ENCODE measurements at regions not wholly inside any gene's neighbourhood (a gene's known extent, or its start where the extent isn't known, plus 50 kb on each side); places are given as distances from the start of the nearest gene placed in this dataset.

DNA sequence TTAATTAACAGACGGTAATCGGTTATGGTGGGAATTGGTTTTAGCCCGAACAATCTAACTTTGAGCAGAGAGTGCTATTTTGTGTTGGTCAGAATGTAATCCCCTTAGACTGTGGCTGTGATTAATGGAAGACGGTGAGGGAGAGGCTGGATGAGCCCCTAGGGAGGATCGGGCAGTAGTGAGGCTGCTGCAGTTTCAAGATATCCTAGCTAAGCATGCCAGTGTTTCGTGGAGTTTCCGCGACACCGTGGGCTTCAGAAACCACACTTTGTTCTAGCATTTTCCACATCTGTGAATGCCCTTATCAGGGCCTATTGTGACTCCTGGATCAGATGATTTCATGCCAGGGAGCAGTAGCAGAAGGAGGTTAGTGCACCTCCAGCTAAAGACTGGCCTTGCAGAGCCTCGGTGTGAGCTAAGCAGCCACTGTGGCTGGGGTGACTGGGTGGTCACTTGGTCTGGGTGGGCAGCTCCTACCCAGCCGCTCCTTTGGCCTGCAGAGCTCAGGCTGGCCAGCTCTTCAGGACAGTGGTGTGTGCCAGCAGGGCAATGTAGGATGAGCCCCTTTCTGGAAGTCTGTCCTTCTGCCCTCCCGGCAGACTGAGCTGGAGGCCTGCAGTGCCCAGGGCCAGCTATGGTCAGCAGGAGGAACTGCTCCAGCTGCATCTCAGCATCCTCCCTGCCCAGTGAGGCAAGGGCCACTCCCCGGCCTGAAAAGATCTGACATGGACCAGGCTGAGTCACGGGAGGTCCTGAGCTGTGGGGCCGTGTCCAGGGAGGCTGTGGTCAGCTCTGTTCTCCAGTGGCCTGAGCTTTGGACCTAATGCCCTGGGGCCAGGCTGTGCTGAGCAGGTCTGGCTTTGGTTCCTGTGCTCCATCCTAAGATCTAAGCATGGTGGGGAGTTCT, 142.6 kb upstream of the GPC1 start:
- no peak for DNase-seq (ENCODE audit: insufficient read length, low spot score)
- no peak for TF ChIP-seq SPI1 (IDR thresholded peaks at IDR 0.05; ENCODE audit: low read depth, low read length)
- TF ChIP-seq POLR2AphosphoS5 (IDR thresholded peaks at IDR 0.05; ENCODE audit: low read depth, low read length), result no peak
- no peak for TF ChIP-seq PAX5 (IDR thresholded peaks at IDR 0.05; ENCODE audit: insufficient read depth, low read length, severe bottlenecking)
- TF ChIP-seq TAF1 (IDR thresholded peaks at IDR 0.05; ENCODE audit: low read depth, low read length), result no peak
- TF ChIP-seq POLR2A (IDR thresholded peaks at IDR 0.05; ENCODE audit: low read depth, low read length), result no peak
- no peak for TF ChIP-seq POU2F2 (IDR thresholded peaks at IDR 0.05; ENCODE audit: low read depth, low read length)
- no peak for FAIRE-seq

GRCh38 chr2:240293557-240294461, 141.7 kb upstream of the GPC1 start:
- FAIRE-seq, result no peak
- DNase-seq (ENCODE audit: insufficient read length, low spot score), result no peak
- TF ChIP-seq PAX5 (IDR thresholded peaks at IDR 0.05; ENCODE audit: insufficient read depth, low read length, severe bottlenecking) (no peak), SPI1 (IDR thresholded peaks at IDR 0.05; ENCODE audit: low read depth, low read length) (no peak), TAF1 (IDR thresholded peaks at IDR 0.05; ENCODE audit: low read depth, low read length) (no peak), POU2F2 (IDR thresholded peaks at IDR 0.05; ENCODE audit: low read depth, low read length) (no peak), POLR2A (IDR thresholded peaks at IDR 0.05; ENCODE audit: low read depth, low read length) (no peak), POLR2AphosphoS5 (IDR thresholded peaks at IDR 0.05; ENCODE audit: low read depth, low read length) (no peak)

- no peak for FAIRE-seq
- TF ChIP-seq SPI1 (IDR thresholded peaks at IDR 0.05; ENCODE audit: low read depth, low read length), result no peak
- no peak for TF ChIP-seq POLR2A (IDR thresholded peaks at IDR 0.05; ENCODE audit: low read depth, low read length)
- TF ChIP-seq POLR2AphosphoS5 (IDR thresholded peaks at IDR 0.05; ENCODE audit: low read depth, low read length), result no peak
- no peak for TF ChIP-seq TAF1 (IDR thresholded peaks at IDR 0.05; ENCODE audit: low read depth, low read length)
- TF ChIP-seq POU2F2 (IDR thresholded peaks at IDR 0.05; ENCODE audit: low read depth, low read length), result no peak
- TF ChIP-seq PAX5 (IDR thresholded peaks at IDR 0.05; ENCODE audit: insufficient read depth, low read length, severe bottlenecking), result no peak
- DNase-seq (ENCODE audit: insufficient read length, low spot score), result no peak
Observed at GRCh38 chr2:240294514-240294913, 140.9 kb upstream of the GPC1 start.

- no peak for FAIRE-seq
- no peak for DNase-seq (ENCODE audit: insufficient read length, low spot score)
- TF ChIP-seq POU2F2 (IDR thresholded peaks at IDR 0.05; ENCODE audit: low read depth, low read length), result no peak
- no peak for TF ChIP-seq TAF1 (IDR thresholded peaks at IDR 0.05; ENCODE audit: low read depth, low read length)
- TF ChIP-seq POLR2AphosphoS5 (IDR thresholded peaks at IDR 0.05; ENCODE audit: low read depth, low read length), result no peak
Observed at GRCh38 chr2:240295256-240296103, 140.0 kb upstream of the GPC1 start.

- no peak for TF ChIP-seq SPI1 (IDR thresholded peaks at IDR 0.05; ENCODE audit: low read depth, low read length)
- FAIRE-seq (no peak), DNase-seq (ENCODE audit: insufficient read length, low spot score) (no peak)
Observed at GRCh38 chr2:240296104-240296406, 139.4 kb upstream of the GPC1 start.

GRCh38 chr2:240296476-240297255, 138.8 kb upstream of the GPC1 start:
- FAIRE-seq (no peak), DNase-seq (ENCODE audit: insufficient read length, low spot score) (no peak)
- TF ChIP-seq SPI1 (IDR thresholded peaks at IDR 0.05; ENCODE audit: low read depth, low read length) (no peak), POU2F2 (IDR thresholded peaks at IDR 0.05; ENCODE audit: low read depth, low read length) (no peak), POLR2A (IDR thresholded peaks at IDR 0.05; ENCODE audit: low read depth, low read length) (no peak), POLR2AphosphoS5 (IDR thresholded peaks at IDR 0.05; ENCODE audit: low read depth, low read length) (no peak), PAX5 (IDR thresholded peaks at IDR 0.05; ENCODE audit: insufficient read depth, low read length, severe bottlenecking) (no peak), TAF1 (IDR thresholded peaks at IDR 0.05; ENCODE audit: low read depth, low read length) (no peak)

- no peak for TF ChIP-seq SPI1 (IDR thresholded peaks at IDR 0.05; ENCODE audit: low read depth, low read length)
- no peak for TF ChIP-seq POLR2A (IDR thresholded peaks at IDR 0.05; ENCODE audit: low read depth, low read length)
- TF ChIP-seq PAX5 (IDR thresholded peaks at IDR 0.05; ENCODE audit: insufficient read depth, low read length, severe bottlenecking), result no peak
- no peak for TF ChIP-seq TAF1 (IDR thresholded peaks at IDR 0.05; ENCODE audit: low read depth, low read length)
- no peak for TF ChIP-seq POLR2AphosphoS5 (IDR thresholded peaks at IDR 0.05; ENCODE audit: low read depth, low read length)
- no peak for TF ChIP-seq POU2F2 (IDR thresholded peaks at IDR 0.05; ENCODE audit: low read depth, low read length)
- DNase-seq (ENCODE audit: insufficient read length, low spot score) (no peak), FAIRE-seq (no peak)
Observed at GRCh38 chr2:240297256-240298116, 138.0 kb upstream of the GPC1 start.
